RWPE1 (cell line): ENCODE measurements at regions not wholly inside any gene's neighbourhood (a gene's known extent, or its start where the extent isn't known, plus 50 kb on each side); places are given as distances from the start of the nearest gene placed in this dataset.
"Not testable (repeated sequence)": the region's sequence is repeated elsewhere in the genome, so short reads cannot be mapped to it uniquely, and the experiment has no call there.

Experiments used
- CTCF ChIA-PET: fragments of 350-600 bp; sonication (Branson Sonifier 250); formaldehyde crosslinking; extraction: SDS; loops from one replicate; lab custom pipeline; 2021; lab: Yijun Ruan, JAX
- POLR2A ChIA-PET: fragments of 400-600 bp; formaldehyde crosslinking; extraction: SDS; loops from one replicate; lab custom pipeline; 2020; ENCODE audit warnings: antibody characterized with exemption; ENCODE audit not compliant: low non-redundant PET; lab: Yijun Ruan, JAX
- DNase-seq: peaks from one replicate; pipeline ENCODE4 v3.0.0; 2012; ENCODE audit warnings: low spot score
- H3K27ac ChIP-seq: fragments of 450-650 bp; 2 replicates; pipeline ENCODE4 v1.5.1; 2017
- CTCF ChIP-seq: fragments of 450-650 bp; conservative IDR thresholded peaks from 2 replicates; pipeline ENCODE4 v1.5.1; 2017; ENCODE audit warnings: low read depth, mild to moderate bottlenecking

- ChIA-PET POLR2A (no interaction called here), CTCF (no interaction called here)
Observed at GRCh38 chr12:104906695-104907094, 51.4 kb downstream of the SLC41A2 start.

GRCh38 chr12:104905446-104905845, 52.6 kb downstream of the SLC41A2 start:
- POLR2A ChIA-PET, DNase-seq, H3K27ac ChIP-seq, CTCF ChIA-PET: not testable (repeated sequence)

More at GRCh38 chr12:104906695-104907094, 51.4 kb downstream of the SLC41A2 start:
- H3K27ac ChIP-seq, result no peak overlapping the region
- no peak for DNase-seq
- no peak for TF ChIP-seq CTCF

- H3K27ac ChIP-seq, result no peak overlapping the region
- no peak for DNase-seq
- TF ChIP-seq CTCF, result no peak
- POLR2A ChIA-PET, result no interaction called here
- CTCF ChIA-PET, result no interaction called here
Observed at GRCh38 chr12:104903648-104904423, 54.3 kb downstream of the SLC41A2 start.

GRCh38 chr12:104902125-104902524, 56.0 kb downstream of the SLC41A2 start:
- ChIA-PET CTCF (no interaction called here), POLR2A (no interaction called here)
- no peak for DNase-seq
- H3K27ac ChIP-seq, result no peak overlapping the region
- TF ChIP-seq CTCF, result no peak

- no peak for DNase-seq
- CTCF ChIA-PET, result interaction anchor here (0.5 kb wide), 1 partner anchor 32 kb away, joined by 3 read pairs; no protein-coding TSS in a partner anchor
- POLR2A ChIA-PET, result no interaction called here
- no peak overlapping the region for H3K27ac ChIP-seq
- no peak for TF ChIP-seq CTCF
Observed at GRCh38 chr12:104896710-104897109, 61.4 kb downstream of the SLC41A2 start.

- ChIA-PET CTCF (interaction anchor here (0.7 kb wide), 1 partner anchor 10 kb away, joined by 3 read pairs; no protein-coding TSS in a partner anchor), POLR2A (no interaction called here)
- no peak for TF ChIP-seq CTCF
- no peak overlapping the region for H3K27ac ChIP-seq
- no peak for DNase-seq
Observed at GRCh38 chr12:104896146-104896545, 61.9 kb downstream of the SLC41A2 start.

- ChIA-PET CTCF (interaction anchor here (0.7 kb wide), 2 partner anchors 11 to 209 kb away, joined by 3 read pairs; no protein-coding TSS in a partner anchor), POLR2A (no interaction called here)
- no peak for TF ChIP-seq CTCF
Observed at GRCh38 chr12:104895415-104895814, 62.7 kb downstream of the SLC41A2 start.

More at GRCh38 chr12:104895415-104895814, 62.7 kb downstream of the SLC41A2 start:
- no peak for DNase-seq
- H3K27ac ChIP-seq, result no peak overlapping the region
